Esophagus muscularis mucosa (tissue), 4 donors: ENCODE measurements at regions not wholly inside any gene's neighbourhood (a gene's known extent, or its start where the extent isn't known, plus 50 kb on each side); places are given as distances from the start of the nearest gene placed in this dataset.

Experiments used
- DNase-seq: peaks from one replicate; pipeline ENCODE4 v3.0.0-alpha.2; 2017; ENCODE audit errors: extremely low spot score
- H3K27ac ChIP-seq, 4 donors: fragments of 200-600 bp; sonication (generic); replicated peaks in 1 of 4; 1 replicate in 3 of 4; 2 replicates in 1 of 4; pipeline ENCODE4 v1.5.1; 2016 to 2019; ENCODE audit warnings: mild to moderate bottlenecking in 1 of 4
- H3K27me3 ChIP-seq, 4 donors: fragments of 200-600 bp; sonication (generic); one replicate each; pipeline versions ENCODE4 v1.5.1 to v1.6.0; 2016 to 2019
- H3K36me3 ChIP-seq, 4 donors: fragments of 200-600 bp; sonication (generic); one replicate each; pipeline ENCODE4 v1.5.1; 2016 to 2019
- H3K4me1 ChIP-seq, 4 donors: fragments of 200-600 bp; sonication (generic); one replicate each; pipeline ENCODE4 v1.5.1; 2016 to 2019
- H3K4me3 ChIP-seq, 4 donors: fragments of 200-600 bp; sonication (generic); 1 replicate in 2 of 4; 2 replicates in 2 of 4; pipeline ENCODE4 v1.5.1; 2016 to 2019; ENCODE audit warnings: mild to moderate bottlenecking in 4 of 4, moderate library complexity in 1 of 4
- H3K9me3 ChIP-seq, 4 donors: fragments of 200-600 bp; sonication (generic); 1 replicate in 3 of 4; 2 replicates in 1 of 4; pipeline ENCODE4 v1.5.1; 2016 to 2019
- EP300 ChIP-seq: sonication (generic); formaldehyde crosslinking; IDR thresholded peaks from one replicate; pipeline ENCODE4 v1.6.1; 2017; ENCODE audit warnings: antibody characterized with exemption
- POLR2A ChIP-seq: fragments of 450-650 bp; IDR thresholded peaks from one replicate; pipeline ENCODE4 v1.6.1; 2017; ENCODE audit warnings: antibody characterized with exemption, moderate library complexity, mild to moderate bottlenecking, low read depth
- POLR2AphosphoS5 ChIP-seq, 2 donors: sonication (generic); formaldehyde crosslinking; IDR thresholded peaks; one replicate each; pipeline ENCODE4 v1.6.1; 2017; ENCODE audit warnings: antibody characterized with exemption in 2 of 2
- WGBS: methylation state at CpG from one replicate; pipeline ENCODE4 v1.1.5; 2018; 5-methylcytosine and 5-hydroxymethylcytosine counted together
- intact Hi-C: fragments of 100-400 bp; cut with DNase I; formaldehyde crosslinking; loops from one replicate; pipeline ENCODE4 v1.15.1; 2023
- TF ChIP-seq, protein P1 (sequence below), 3 experiments: fragments of 200-600 bp in 2 of 3; fragments of 450-650 bp in 1 of 3; sonication (generic) in 2 of 3; IDR thresholded peaks; one replicate each; pipeline ENCODE4 v1.5.1; 2017 to 2019; ENCODE audit warnings: antibody characterized with exemption in 3 of 3, mild to moderate bottlenecking in 2 of 3, moderate library complexity in 1 of 3

DNA sequence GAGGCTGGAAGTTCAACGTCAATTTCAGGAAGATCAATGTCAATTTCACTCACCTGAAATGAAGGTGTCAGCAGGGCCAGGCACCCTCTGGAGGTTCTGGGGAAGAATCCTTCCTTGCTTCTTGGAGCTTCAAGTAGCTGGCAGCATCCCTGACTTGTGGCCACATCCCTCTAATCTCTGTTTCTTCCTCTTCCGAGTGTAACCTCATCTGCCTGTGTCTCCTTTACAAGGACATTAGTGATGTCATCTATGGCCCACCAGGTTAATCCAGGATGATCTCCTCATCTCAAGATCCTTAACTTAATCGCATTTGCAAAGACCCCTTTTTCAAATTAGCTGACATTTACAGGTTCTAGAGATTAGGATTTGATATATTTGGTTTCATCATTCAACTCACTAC lies 240.8 kb upstream of the MTNR1B start:
- intact Hi-C loops: no loop called here
- WGBS: 81% methylated on average over 3 of the region's 3 CpGs

DNA sequence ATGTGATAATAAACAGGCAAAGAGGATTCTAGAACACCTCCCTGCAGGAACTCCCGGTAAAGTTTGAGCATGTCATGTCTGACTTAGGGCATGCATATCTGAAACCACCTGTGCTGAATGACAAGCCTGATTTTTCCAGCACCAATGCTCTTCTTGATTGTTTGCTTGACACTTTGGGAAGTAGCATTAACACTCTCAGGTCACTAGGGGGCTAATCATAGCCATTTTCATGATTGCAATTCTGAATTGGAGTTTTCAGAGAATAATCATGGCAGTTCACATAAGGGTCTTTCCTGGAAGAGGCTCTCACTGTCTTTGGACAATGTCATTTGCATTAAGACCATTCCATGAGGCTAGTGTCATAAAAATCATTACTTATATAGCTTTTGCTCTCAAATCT lies 234.4 kb upstream of the MTNR1B start:
- Histone ChIP-seq H3K4me3 (no peak overlapping the region), H3K36me3 (no peaks in the 10 kb centered on the region), H3K9me3 (no peaks in the 10 kb centered on the region), H3K4me1 (peaks cover 0 to 15% (median 11%) of the 10 kb centered on the region in 4 donors), H3K27ac (no peak overlapping the region), H3K27me3 (no peaks in the 10 kb centered on the region)
- TF ChIP-seq, protein P1, sequence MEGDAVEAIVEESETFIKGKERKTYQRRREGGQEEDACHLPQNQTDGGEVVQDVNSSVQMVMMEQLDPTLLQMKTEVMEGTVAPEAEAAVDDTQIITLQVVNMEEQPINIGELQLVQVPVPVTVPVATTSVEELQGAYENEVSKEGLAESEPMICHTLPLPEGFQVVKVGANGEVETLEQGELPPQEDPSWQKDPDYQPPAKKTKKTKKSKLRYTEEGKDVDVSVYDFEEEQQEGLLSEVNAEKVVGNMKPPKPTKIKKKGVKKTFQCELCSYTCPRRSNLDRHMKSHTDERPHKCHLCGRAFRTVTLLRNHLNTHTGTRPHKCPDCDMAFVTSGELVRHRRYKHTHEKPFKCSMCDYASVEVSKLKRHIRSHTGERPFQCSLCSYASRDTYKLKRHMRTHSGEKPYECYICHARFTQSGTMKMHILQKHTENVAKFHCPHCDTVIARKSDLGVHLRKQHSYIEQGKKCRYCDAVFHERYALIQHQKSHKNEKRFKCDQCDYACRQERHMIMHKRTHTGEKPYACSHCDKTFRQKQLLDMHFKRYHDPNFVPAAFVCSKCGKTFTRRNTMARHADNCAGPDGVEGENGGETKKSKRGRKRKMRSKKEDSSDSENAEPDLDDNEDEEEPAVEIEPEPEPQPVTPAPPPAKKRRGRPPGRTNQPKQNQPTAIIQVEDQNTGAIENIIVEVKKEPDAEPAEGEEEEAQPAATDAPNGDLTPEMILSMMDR (IDR thresholded peaks at IDR 0.05): peak in 1 of 3 experiments; percentile 19
- TF ChIP-seq POLR2AphosphoS5 (IDR thresholded peaks at IDR 0.05): no peak
- DNase-seq: no peak
- intact Hi-C loops: no loop called here
- 91% methylated on average over 1 of the region's 1 CpG for WGBS

More for the DNA sequence above, 240.8 kb upstream of the MTNR1B start:
- no peak overlapping the region for H3K27ac ChIP-seq
- TF ChIP-seq EP300 (no peak), POLR2AphosphoS5 (IDR thresholded peaks at IDR 0.05) (no peak)
- no peaks in the 10 kb centered on the region for H3K36me3 ChIP-seq
- DNase-seq: no peak
- H3K9me3 ChIP-seq: no peaks in the 10 kb centered on the region
- no peaks in the 10 kb centered on the region for H3K4me1 ChIP-seq
- H3K27me3 ChIP-seq: no peaks in the 10 kb centered on the region
- H3K4me3 ChIP-seq: no peak overlapping the region

DNA sequence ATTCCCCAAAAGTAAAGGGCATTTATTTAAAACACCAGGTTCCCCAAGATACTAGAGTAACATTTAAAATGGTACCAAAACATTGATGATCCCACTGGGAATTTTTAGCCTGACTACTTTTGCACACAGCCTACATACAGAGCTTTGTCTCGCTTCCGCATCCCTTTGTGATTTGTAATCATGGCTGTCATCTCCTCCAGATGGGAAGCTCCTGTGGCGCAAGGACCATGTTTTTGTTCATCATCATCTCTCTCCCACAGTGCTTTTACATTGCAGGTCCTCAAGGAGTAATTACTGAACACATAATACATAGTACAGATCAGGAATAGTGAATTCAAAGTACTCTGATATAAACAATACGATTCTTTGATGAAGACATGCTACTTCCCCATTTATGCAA lies 231.2 kb upstream of the MTNR1B start:
- Histone ChIP-seq H3K27me3 (no peaks in the 10 kb centered on the region), H3K4me1 (peaks cover 0 to 19% (median 16%) of the 10 kb centered on the region in 4 donors), H3K27ac (no peak overlapping the region), H3K9me3 (no peaks in the 10 kb centered on the region), H3K4me3 (no peak overlapping the region), H3K36me3 (no peaks in the 10 kb centered on the region)
- no peak for TF ChIP-seq POLR2AphosphoS5 (IDR thresholded peaks at IDR 0.05)
- TF ChIP-seq, protein P1 (IDR thresholded peaks at IDR 0.05): no peak
- TF ChIP-seq EP300: no peak
- no peak for TF ChIP-seq POLR2A
- intact Hi-C loops: no loop called here
- 95% methylated on average over 4 of the region's 4 CpGs for WGBS
- no peak for DNase-seq

DNA sequence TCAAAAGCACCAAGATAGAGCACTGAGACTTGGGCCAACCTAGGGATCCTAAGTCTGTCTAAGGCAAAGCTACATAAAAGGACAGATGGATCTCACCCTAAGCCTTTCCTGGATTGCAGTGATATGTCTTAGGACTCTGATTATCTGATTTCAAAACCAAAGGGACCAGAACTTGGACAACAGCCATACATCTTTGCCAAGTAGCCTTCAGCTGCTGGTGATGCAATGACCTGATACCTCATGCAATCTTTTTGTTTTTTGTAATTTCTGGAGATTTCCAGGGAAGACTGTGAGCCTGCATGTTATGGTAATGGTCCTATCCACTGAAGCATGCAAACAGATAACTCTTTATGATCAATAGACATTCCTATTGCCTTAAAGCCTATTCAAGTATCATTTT lies 230.4 kb upstream of the MTNR1B start:
- no peak for DNase-seq
- TF ChIP-seq POLR2AphosphoS5 (IDR thresholded peaks at IDR 0.05) (peak in 1 of 2 donors; percentile 8), POLR2A (no peak), EP300 (no peak)
- TF ChIP-seq, protein P1 (IDR thresholded peaks at IDR 0.05): no peak
- no peaks in the 10 kb centered on the region for H3K9me3 ChIP-seq
- no peaks in the 10 kb centered on the region for H3K36me3 ChIP-seq
- intact Hi-C loops: no loop called here
- H3K27me3 ChIP-seq: no peaks in the 10 kb centered on the region
- peaks cover 0 to 19% (median 16%) of the 10 kb centered on the region in 4 donors for H3K4me1 ChIP-seq
- no peak overlapping the region for H3K27ac ChIP-seq
- no peak overlapping the region for H3K4me3 ChIP-seq

DNA sequence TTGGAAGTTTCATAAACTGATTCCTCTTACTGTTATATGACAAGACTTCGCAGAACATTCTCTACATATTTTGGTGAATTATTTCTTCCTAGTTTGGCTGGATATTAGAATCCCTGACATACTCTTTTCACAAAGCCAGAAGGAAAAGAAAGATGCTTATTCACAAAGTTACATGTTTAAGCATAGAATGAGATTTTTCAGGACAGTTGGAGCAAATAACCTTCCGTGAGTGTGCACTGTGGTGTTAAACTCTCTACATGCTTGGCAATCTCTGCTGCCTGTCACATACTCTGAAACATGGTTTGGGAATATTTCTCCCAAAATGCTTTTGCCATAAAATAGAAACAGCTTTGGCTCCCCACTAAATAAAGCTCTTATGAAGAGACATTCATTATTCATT lies 230.0 kb upstream of the MTNR1B start:
- Histone ChIP-seq H3K4me1 (peaks cover 0 to 19% (median 16%) of the 10 kb centered on the region in 4 donors), H3K27me3 (no peaks in the 10 kb centered on the region), H3K4me3 (no peak overlapping the region), H3K27ac (no peak overlapping the region), H3K9me3 (no peaks in the 10 kb centered on the region), H3K36me3 (no peaks in the 10 kb centered on the region)
- intact Hi-C loops: no loop called here
- WGBS: 80% methylated on average over 2 of the region's 2 CpGs
- TF ChIP-seq, protein P1 (IDR thresholded peaks at IDR 0.05): no peak
- TF ChIP-seq POLR2A (no peak), EP300 (no peak), POLR2AphosphoS5 (IDR thresholded peaks at IDR 0.05) (no peak)
- DNase-seq: no peak
